Naive thymus-derived CD8-positive, alpha-beta T cell (primary cell): ENCODE measurements at regions not wholly inside any gene's neighbourhood (a gene's known extent, or its start where the extent isn't known, plus 50 kb on each side); places are given as distances from the start of the nearest gene placed in this dataset.

Experiments used
- ATAC-seq, 2 donors: fragments of 150-1000 bp; cut with Tn5 transposase in 1 of 2; sonication (Bioruptor Pico), chemical (Tn5 transposase) in 1 of 2; 1 replicate in 1 of 2; 2 replicates in 1 of 2; pipeline ENCODE4 v1.10.0; 2021; ENCODE audit warnings: mild to moderate bottlenecking in 2 of 2, moderate library complexity in 2 of 2
- POLR2A ChIA-PET: fragments of 350-600 bp; sonication (Branson Sonifier 250); formaldehyde crosslinking; loops from one replicate; lab custom pipeline; 2021; ENCODE audit warnings: antibody characterized with exemption; lab: Charles Lee
- DNase-seq, 10 donors: peaks; one replicate each; pipeline versions ENCODE4 v3.0.0 to v3.0.0-alpha.2; 2020 to 2022
- H3K27ac Mint-ChIP-seq, 10 donors: one replicate each; pipeline ENCODE4 v1.8.0; 2020 to 2022; ENCODE audit warnings: mild to moderate bottlenecking in 10 of 10, mixed read lengths in 10 of 10, moderate library complexity in 4 of 10, inconsistent platforms in 1 of 10
- H3K27me3 Mint-ChIP-seq, 5 donors: one replicate each; pipeline ENCODE4 v1.8.0; 2021 to 2022; ENCODE audit warnings: mixed read lengths in 5 of 5
- H3K36me3 Mint-ChIP-seq, 3 donors: one replicate each; pipeline ENCODE4 v1.8.0; 2020 to 2022; ENCODE audit warnings: mixed read lengths in 3 of 3, mild to moderate bottlenecking in 2 of 3, inconsistent platforms in 1 of 3
- H3K4me1 Mint-ChIP-seq, 4 donors: one replicate each; pipeline ENCODE4 v1.8.0; 2021 to 2022; ENCODE audit warnings: mixed read lengths in 4 of 4
- H3K4me3 Mint-ChIP-seq, 10 donors: one replicate each; pipeline ENCODE4 v1.8.0; 2020 to 2022; ENCODE audit warnings: mild to moderate bottlenecking in 10 of 10, mixed read lengths in 10 of 10, moderate library complexity in 6 of 10, inconsistent platforms in 1 of 10
- H3K9me3 Mint-ChIP-seq, 9 donors: one replicate each; pipeline ENCODE4 v1.8.0; 2020 to 2022; ENCODE audit warnings: mixed read lengths in 9 of 9, mild to moderate bottlenecking in 3 of 9, inconsistent platforms in 1 of 9, moderate library complexity in 1 of 9

DNA sequence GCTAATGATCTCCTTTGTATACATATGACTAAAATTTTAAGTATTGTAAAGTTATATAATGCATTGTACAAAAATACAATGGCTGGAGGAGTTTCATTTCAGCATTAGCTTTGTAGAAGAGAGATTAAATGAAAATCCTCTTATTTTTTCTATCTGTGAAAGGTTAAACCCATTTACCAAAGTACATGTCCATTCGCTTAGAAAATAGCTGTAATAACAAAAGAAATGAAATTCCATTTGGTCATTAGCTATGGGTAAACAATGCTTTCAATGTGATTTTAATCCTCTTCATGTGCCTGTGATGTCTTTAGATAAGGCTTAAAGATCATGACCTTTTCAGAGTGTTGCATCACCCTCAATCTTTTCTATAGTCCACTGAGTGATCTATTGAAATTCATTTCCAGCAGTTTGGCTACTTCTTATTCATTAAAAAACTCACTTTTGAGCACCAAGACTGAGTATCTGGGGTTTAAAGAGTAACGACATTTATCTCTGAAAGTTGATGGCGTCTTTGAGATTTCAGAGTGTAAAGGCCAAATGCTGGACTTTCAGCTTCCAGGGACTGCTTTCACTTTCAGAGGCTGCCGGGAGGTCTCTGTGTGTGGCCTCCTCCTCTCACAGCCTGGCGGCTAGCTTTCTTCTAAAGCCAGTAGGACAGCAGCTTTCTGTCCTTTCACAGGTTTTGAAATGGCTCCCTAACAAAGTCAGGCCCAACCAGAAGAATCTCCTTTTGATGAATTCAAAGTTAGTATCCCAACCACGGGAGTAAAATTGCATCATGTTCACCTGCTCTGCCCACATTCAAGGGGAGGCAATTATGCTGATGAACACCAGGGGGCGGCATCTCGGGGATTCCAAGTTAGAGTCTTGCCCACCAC is 701.4 kb upstream of the COBL start:
- DNase-seq: peak in 1 of 10 donors; percentile 1
- Mint-ChIP-seq H3K4me3 (peak overlapping the region in 4 of 10 donors; percentile 18 to 51 (median 33)), H3K36me3 (no peaks in the 10 kb centered on the region), H3K27me3 (no peaks in the 10 kb centered on the region), H3K27ac (no peak overlapping the region), H3K9me3 (peaks cover 0 to 2% (median 0%) of the 10 kb centered on the region in 9 donors), H3K4me1 (no peaks in the 10 kb centered on the region)
- POLR2A ChIA-PET: no interaction called here
- no peak for ATAC-seq

DNA sequence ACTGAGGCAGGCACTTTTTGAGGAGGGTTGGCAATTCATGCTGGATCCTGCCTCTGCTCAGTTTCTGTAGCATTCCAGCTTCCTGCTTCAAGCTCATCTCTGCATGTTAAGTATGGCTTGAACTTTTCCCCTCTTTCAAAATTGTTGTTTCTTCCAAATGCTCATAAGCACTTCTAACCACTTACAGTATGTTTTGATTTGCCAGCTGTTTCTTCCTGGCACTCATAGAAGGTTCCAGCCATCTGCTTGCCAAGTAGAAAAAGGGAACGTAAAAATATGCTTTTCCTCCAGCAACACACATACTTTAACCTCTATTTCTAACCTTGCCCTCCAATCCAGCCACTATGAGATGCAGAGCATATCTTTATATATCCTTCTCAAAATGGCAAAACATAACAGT is 692.6 kb upstream of the COBL start:
- DNase-seq (no peak), ATAC-seq (no peak)
- H3K36me3 Mint-ChIP-seq: peaks cover 0 to 5% (median 0%) of the 10 kb centered on the region in 3 donors
- peaks cover 0 to 36% (median 12%) of the 10 kb centered on the region in 9 donors for H3K9me3 Mint-ChIP-seq
- POLR2A ChIA-PET: no interaction called here
- H3K27ac Mint-ChIP-seq: peak overlapping the region in 1 of 10 donors; percentile 53
- peaks cover 0 to 4% (median 0%) of the 10 kb centered on the region in 5 donors for H3K27me3 Mint-ChIP-seq
- peaks cover 0 to 2% (median 0%) of the 10 kb centered on the region in 4 donors for H3K4me1 Mint-ChIP-seq
- H3K4me3 Mint-ChIP-seq: no peak overlapping the region

DNA sequence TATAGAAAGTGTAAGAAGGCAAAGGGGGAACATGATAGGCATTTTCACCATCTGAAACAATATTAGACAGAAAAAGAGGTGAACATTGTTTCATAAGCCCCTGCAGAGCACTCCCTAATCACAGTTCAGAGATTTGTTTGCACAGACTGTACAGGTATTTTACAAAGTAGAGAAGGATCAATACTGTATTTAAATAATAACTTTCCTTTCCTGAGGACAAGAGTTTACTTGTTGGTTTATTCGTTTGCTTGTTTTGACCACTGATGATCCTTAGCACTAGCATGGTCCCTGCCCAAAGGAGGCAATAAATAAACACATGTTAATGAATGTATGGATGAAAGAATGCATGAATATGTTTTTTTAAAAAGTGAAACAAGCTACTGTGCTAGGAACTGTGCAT is 690.1 kb upstream of the COBL start:
- Mint-ChIP-seq H3K36me3 (peaks cover 0 to 5% (median 0%) of the 10 kb centered on the region in 3 donors), H3K4me1 (peaks cover 0 to 2% (median 0%) of the 10 kb centered on the region in 4 donors), H3K27me3 (peaks cover 0 to 4% (median 0%) of the 10 kb centered on the region in 5 donors), H3K4me3 (no peak overlapping the region), H3K27ac (no peak overlapping the region), H3K9me3 (peaks cover 0 to 52% (median 13%) of the 10 kb centered on the region in 9 donors)
- ATAC-seq (no peak), DNase-seq (no peak)
- POLR2A ChIA-PET: no interaction called here

DNA sequence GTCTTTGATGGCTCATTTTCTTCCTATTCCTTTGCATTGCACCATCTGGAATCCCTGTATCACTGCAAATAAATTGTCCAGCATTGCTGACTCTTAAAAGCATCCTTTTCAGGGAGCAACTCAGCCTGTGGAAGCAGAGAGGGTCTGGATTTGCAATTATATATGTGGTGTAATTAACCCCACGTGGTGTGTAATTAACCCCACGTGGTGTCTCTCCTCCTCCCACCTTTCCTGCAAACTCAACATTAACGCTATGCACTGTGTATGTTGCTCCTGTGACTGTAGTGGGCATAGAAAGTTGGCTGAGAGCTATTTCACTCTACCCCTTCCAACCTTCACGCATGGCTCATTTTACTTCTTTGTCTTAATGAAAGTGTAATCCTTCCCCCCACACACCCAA is 689.0 kb upstream of the COBL start:
- no peak for ATAC-seq
- Mint-ChIP-seq H3K4me3 (no peak overlapping the region), H3K27me3 (peaks cover 0 to 2% (median 0%) of the 10 kb centered on the region in 5 donors), H3K27ac (no peak overlapping the region), H3K36me3 (peaks cover 0 to 4% (median 0%) of the 10 kb centered on the region in 3 donors), H3K9me3 (peaks cover 0 to 46% (median 11%) of the 10 kb centered on the region in 9 donors), H3K4me1 (no peaks in the 10 kb centered on the region)
- POLR2A ChIA-PET: no interaction called here
- DNase-seq: no peak

DNA sequence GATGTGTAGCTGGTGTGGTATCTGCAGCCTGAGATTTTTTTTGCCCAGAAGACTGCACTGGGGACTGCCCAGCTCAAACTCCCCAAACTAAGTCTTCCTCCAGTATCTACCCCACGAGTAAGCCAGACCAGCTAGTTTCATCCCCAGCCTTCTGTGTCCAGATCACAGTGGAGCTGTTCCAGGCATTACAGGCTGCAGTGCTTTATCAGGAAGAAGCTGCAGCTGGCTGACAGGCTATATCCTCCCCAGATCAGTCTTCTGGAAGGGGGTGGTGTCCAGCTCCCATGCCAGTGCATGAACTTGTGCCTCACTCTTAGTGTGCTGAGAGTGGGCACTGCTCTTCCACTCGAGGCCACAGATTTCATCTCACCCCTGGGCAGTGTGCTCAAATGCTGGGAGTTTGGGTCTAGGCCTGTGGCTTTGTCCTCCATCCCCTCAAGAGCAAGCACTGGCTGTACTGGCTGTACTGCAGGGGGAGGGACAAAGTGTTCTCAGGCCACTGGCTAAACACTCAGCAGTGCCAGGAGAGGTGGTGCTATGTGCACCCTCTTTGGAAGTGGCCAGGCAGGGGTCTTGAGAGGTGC is 679.1 kb upstream of the COBL start:
- Mint-ChIP-seq H3K27me3 (no peaks in the 10 kb centered on the region), H3K4me3 (no peak overlapping the region), H3K36me3 (peaks cover 0 to 8% (median 0%) of the 10 kb centered on the region in 3 donors), H3K4me1 (no peaks in the 10 kb centered on the region), H3K9me3 (peaks cover 3 to 48% (median 22%) of the 10 kb centered on the region in 9 donors), H3K27ac (no peak overlapping the region)
- POLR2A ChIA-PET: no interaction called here
- ATAC-seq (no peak), DNase-seq (no peak)

DNA sequence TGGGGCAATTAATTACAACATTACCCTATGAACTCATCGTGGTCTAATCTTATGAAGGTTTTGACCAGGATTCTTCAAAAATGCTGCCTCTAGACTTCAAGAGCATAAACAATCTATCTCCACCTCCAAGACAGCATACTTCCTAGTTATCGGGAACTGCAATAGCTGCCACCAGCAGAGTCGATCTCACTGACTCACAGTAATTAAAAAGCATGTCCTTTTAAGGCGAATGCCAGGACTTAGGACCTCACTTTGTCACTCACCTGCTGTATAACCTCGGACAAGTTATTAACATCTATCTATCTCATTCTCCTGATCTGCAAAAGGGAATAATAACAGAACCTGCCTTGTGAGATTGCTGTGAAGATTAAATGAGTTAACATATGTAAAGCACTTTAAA is 666.0 kb upstream of the COBL start:
- POLR2A ChIA-PET: no interaction called here

DNA sequence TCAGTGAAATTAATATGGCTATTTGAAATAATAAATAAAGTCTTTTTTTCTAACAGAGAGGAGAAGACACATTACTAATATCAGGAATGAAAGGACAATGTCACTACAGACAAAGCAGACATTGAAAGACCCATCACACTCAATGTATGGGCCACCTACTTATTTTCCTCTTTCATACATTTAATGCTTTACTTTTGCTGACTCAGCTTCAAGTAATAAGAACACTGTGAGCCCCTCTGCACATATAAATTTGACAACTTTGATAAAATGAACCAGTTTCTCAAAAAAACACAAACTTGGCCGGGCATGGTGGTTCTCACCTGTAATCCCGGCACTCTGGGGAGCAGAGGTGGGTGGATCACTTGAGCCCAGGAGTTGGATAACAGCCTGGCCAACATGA is 664.2 kb upstream of the COBL start:
- no peaks in the 10 kb centered on the region for H3K36me3 Mint-ChIP-seq
- H3K27ac Mint-ChIP-seq: no peak overlapping the region
- no peak for DNase-seq
- H3K27me3 Mint-ChIP-seq: no peaks in the 10 kb centered on the region
- no peak for ATAC-seq
- POLR2A ChIA-PET: no interaction called here
- no peak overlapping the region for H3K4me3 Mint-ChIP-seq
- peaks cover 0 to 16% (median 2%) of the 10 kb centered on the region in 9 donors for H3K9me3 Mint-ChIP-seq
- H3K4me1 Mint-ChIP-seq: no peaks in the 10 kb centered on the region

More for the DNA sequence above, 666.0 kb upstream of the COBL start:
- H3K27me3 Mint-ChIP-seq: no peaks in the 10 kb centered on the region
- no peak overlapping the region for H3K4me3 Mint-ChIP-seq
- DNase-seq (no peak), ATAC-seq (no peak)
- no peaks in the 10 kb centered on the region for H3K4me1 Mint-ChIP-seq
- H3K36me3 Mint-ChIP-seq: no peaks in the 10 kb centered on the region
- H3K27ac Mint-ChIP-seq: no peak overlapping the region
- H3K9me3 Mint-ChIP-seq: peaks cover 0 to 26% (median 7%) of the 10 kb centered on the region in 9 donors

DNA sequence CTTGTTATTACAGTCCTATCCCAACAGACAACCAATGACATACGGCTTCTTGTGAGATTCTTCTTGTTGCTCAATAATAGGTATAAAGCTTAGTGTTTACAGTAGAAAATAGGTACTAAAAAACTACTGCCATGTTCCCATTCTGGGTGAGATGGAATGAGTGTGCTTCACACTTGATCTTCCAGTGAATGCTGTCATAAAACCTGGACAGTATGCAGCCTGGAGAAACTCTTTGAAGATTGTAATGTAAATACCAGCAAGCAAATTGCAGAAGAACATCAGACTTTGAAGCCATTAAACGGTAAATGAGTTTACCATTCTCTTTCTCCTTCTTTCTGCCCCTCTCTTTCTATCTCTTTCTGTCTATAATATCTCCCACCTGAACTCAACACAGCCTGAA is 663.7 kb upstream of the COBL start:
- H3K27ac Mint-ChIP-seq: no peak overlapping the region
- H3K4me1 Mint-ChIP-seq: no peaks in the 10 kb centered on the region
- POLR2A ChIA-PET: no interaction called here
- no peak overlapping the region for H3K4me3 Mint-ChIP-seq
- DNase-seq (no peak), ATAC-seq (no peak)
- no peaks in the 10 kb centered on the region for H3K27me3 Mint-ChIP-seq
- no peaks in the 10 kb centered on the region for H3K36me3 Mint-ChIP-seq
- peaks cover 0 to 13% (median 2%) of the 10 kb centered on the region in 9 donors for H3K9me3 Mint-ChIP-seq

DNA sequence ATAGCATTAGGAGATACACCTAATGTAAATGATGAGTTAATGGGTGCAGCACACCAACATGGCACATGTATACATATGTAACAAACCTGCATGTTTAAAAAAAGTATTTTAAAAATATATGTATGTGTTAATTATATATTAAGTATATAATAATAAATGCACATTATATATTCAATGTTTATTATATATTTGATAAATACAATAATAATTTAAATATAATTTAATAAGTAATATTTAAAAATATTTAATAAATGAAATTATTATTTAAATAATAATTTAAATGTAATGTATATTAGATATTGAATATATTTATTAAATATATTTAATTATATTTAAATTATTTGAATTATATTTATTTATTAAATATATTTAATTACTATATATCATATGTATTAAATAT is 661.3 kb upstream of the COBL start:
- H3K4me1 Mint-ChIP-seq: no peaks in the 10 kb centered on the region
- no peaks in the 10 kb centered on the region for H3K36me3 Mint-ChIP-seq
- DNase-seq: no peak
- ATAC-seq: no peak
- no peak overlapping the region for H3K27ac Mint-ChIP-seq
- H3K9me3 Mint-ChIP-seq: peaks cover 0 to 10% (median 2%) of the 10 kb centered on the region in 9 donors
- no peaks in the 10 kb centered on the region for H3K27me3 Mint-ChIP-seq
- no peak overlapping the region for H3K4me3 Mint-ChIP-seq
- POLR2A ChIA-PET: no interaction called here

DNA sequence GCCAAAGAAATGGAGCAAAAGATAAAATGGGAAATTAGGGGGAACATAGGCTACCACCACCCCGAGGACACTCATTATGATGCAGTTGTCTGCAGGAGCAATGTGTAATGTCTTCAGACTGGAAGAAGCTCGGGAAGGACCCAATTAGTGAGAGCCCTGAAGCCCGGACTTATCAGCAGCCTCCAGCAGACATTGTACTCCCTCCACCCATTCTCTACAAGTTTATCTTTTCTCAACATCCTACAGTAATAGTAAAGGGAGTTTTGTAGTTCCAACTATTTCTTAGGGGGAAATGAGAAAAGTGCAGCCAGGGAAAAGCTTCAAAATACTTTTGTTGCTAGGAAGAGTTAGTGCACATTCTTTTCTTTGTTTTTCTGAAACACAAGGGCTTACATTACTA is 657.3 kb upstream of the COBL start:
- no peaks in the 10 kb centered on the region for H3K27me3 Mint-ChIP-seq
- H3K4me1 Mint-ChIP-seq: no peaks in the 10 kb centered on the region
- ATAC-seq: no peak
- peaks cover 0 to 16% (median 4%) of the 10 kb centered on the region in 9 donors for H3K9me3 Mint-ChIP-seq
- POLR2A ChIA-PET: no interaction called here
- H3K4me3 Mint-ChIP-seq: no peak overlapping the region
- DNase-seq: no peak
- H3K27ac Mint-ChIP-seq: no peak overlapping the region
- no peaks in the 10 kb centered on the region for H3K36me3 Mint-ChIP-seq

DNA sequence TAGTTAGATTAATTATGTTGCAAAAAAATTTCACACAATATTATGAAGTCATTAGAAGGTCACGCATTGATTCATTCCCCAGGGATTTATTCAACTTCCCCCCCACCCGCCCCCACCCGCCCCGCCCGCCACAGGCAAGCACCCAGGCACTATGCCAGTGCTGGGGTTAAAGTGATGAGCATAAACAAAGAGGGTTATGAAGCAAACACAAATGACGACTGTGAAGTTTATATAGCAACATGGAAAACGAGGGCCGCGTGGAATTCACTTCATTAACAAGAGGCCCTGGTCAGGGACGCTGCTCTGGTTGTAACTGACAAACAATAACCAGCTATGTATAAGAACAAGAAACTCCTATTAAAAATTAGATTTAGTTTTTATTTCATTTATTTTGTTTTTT is 656.5 kb upstream of the COBL start:
- POLR2A ChIA-PET: no interaction called here
- Mint-ChIP-seq H3K36me3 (no peaks in the 10 kb centered on the region), H3K27ac (no peak overlapping the region), H3K9me3 (peaks cover 0 to 13% (median 4%) of the 10 kb centered on the region in 9 donors), H3K4me3 (no peak overlapping the region), H3K27me3 (no peaks in the 10 kb centered on the region), H3K4me1 (no peaks in the 10 kb centered on the region)
- ATAC-seq (no peak), DNase-seq (no peak)

DNA sequence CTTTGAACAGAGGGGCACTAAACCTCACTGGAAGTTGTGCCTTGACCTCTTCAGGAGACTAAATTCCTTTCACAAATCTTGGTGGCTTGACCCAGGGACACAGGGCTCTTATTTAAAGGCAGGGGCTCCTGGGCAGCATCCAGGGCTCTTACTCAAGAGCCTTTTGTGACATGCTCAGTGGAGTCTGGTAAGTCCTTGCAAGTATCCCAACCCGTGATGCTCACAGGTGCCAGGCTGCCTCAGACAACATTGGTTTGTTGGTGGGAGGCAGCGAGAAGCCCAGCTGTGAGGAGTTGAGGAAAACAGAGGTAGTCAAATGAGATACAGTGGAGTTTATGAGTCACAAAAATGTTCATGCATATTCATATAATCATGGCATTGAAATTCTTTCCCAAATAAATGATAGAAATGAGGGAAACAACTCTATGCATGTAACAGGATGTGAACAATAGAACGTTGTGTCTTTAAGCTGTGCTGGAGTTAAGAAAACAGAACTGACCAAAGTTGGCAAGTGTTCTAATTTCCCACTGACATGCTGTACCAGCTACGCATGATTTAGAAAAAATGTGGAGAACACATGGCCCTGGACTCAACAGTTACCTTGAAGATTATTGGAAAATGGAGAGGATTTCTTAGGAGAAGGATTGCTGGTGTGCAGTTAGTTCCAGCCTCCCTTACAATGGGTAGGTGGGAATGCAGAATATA is 654.5 kb upstream of the COBL start:
- H3K4me3 Mint-ChIP-seq: no peak overlapping the region
- peaks cover 0 to 1% (median 0%) of the 10 kb centered on the region in 4 donors for H3K4me1 Mint-ChIP-seq
- no peaks in the 10 kb centered on the region for H3K36me3 Mint-ChIP-seq
- POLR2A ChIA-PET: no interaction called here
- ATAC-seq (no peak), DNase-seq (no peak)
- no peak overlapping the region for H3K27ac Mint-ChIP-seq
- H3K9me3 Mint-ChIP-seq: peaks cover 0 to 17% (median 4%) of the 10 kb centered on the region in 9 donors
- H3K27me3 Mint-ChIP-seq: no peaks in the 10 kb centered on the region

DNA sequence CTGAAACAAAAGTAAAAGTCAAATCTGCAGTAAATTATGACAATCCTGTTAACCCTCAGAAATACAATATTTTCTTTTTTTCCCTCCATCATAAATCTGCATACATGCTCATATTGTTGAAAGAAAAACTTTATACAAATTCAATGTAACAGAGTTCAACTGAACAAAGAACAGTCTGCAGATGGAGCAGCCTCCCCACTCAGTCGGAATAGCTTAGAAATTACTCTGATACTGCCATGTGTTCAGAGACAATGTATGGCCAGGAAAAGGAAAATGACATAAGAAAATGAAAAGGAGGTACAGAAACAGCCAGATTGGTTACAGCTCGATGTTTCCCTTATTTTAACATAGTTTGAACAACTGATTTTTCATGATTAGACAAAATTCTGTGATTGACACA is 651.9 kb upstream of the COBL start:
- Mint-ChIP-seq H3K27me3 (no peaks in the 10 kb centered on the region), H3K36me3 (no peaks in the 10 kb centered on the region), H3K9me3 (peaks cover 0 to 17% (median 4%) of the 10 kb centered on the region in 9 donors), H3K4me1 (peaks cover 0 to 1% (median 0%) of the 10 kb centered on the region in 4 donors), H3K4me3 (no peak overlapping the region), H3K27ac (no peak overlapping the region)
- ATAC-seq (no peak), DNase-seq (no peak)
- POLR2A ChIA-PET: no interaction called here
